WTC11 (cell line): ENCODE measurements at regions not wholly inside any gene's neighbourhood (a gene's known extent, or its start where the extent isn't known, plus 50 kb on each side); places are given as distances from the start of the nearest gene placed in this dataset.

Experiments
- ATAC-seq: fragments of 200-7000 bp; cut with Tn5 transposase; 2 replicates; pipeline ENCODE4 v1.10.0; 2021; ENCODE audit warnings: mild to moderate bottlenecking, moderate library complexity
- CTCF ChIA-PET: fragments of 300-600 bp; sonication (Branson Sonifier 250); formaldehyde crosslinking; loops from one replicate; lab custom pipeline; 2021; ENCODE audit warnings: antibody characterized with exemption; lab: Charles Lee
- POLR2A ChIA-PET: fragments of 350-600 bp; sonication (Branson Sonifier 250); formaldehyde crosslinking; loops from one replicate; lab custom pipeline; 2021; ENCODE audit warnings: antibody characterized with exemption; lab: Charles Lee
- DNase-seq: peaks from one replicate; pipeline ENCODE4 v3.0.0; 2021; ENCODE audit warnings: low spot score
- H3K27ac Mint-ChIP-seq: 2 replicates; pipeline ENCODE4 v1.8.0; 2021; ENCODE audit warnings: mixed read lengths
- H3K27me3 Mint-ChIP-seq: 2 replicates; pipeline ENCODE4 v1.8.0; 2021; ENCODE audit warnings: low read depth, mild to moderate bottlenecking, moderate library complexity, mixed read lengths
- H3K36me3 Mint-ChIP-seq: 2 replicates; pipeline ENCODE4 v1.8.0; 2021; ENCODE audit warnings: mixed read lengths
- H3K4me1 Mint-ChIP-seq: 2 replicates; pipeline ENCODE4 v1.8.0; 2022; ENCODE audit warnings: mixed read lengths
- H3K4me3 Mint-ChIP-seq: 2 replicates; pipeline ENCODE4 v1.8.0; 2021; ENCODE audit warnings: mild to moderate bottlenecking, moderate library complexity, mixed read lengths
- H3K9me3 Mint-ChIP-seq: 2 replicates; pipeline ENCODE4 v1.8.0; 2021; ENCODE audit warnings: mixed read lengths
- AFF4 ChIP-seq: sonication (generic); formaldehyde crosslinking; IDR thresholded peaks from 2 replicates; pipeline ENCODE4 v1.8.1; 2023; ENCODE audit warnings: mild to moderate bottlenecking, missing genetic modification reagents, borderline replicate concordance
- ARID4B ChIP-seq: sonication (generic); formaldehyde crosslinking; IDR thresholded peaks from 2 replicates; pipeline ENCODE4 v1.8.0; 2023; ENCODE audit warnings: missing genetic modification reagents, mild to moderate bottlenecking, borderline replicate concordance
- ATF1 ChIP-seq: sonication (generic); formaldehyde crosslinking; IDR thresholded peaks from 2 replicates; pipeline ENCODE4 v1.8.1; 2023; ENCODE audit warnings: mild to moderate bottlenecking, moderate library complexity, missing genetic modification reagents
- CBFB ChIP-seq: sonication (generic); formaldehyde crosslinking; IDR thresholded peaks from 2 replicates; pipeline ENCODE4 v1.8.1; 2022; ENCODE audit warnings: mild to moderate bottlenecking, low read depth, missing genetic modification reagents
- CREM ChIP-seq: sonication (generic); formaldehyde crosslinking; IDR thresholded peaks from 2 replicates; pipeline ENCODE4 v1.8.1; 2022; ENCODE audit warnings: mild to moderate bottlenecking, missing genetic modification reagents, moderate library complexity
- E2F5 ChIP-seq: sonication (generic); formaldehyde crosslinking; IDR thresholded peaks from 2 replicates; pipeline ENCODE4 v1.8.1; 2022; ENCODE audit warnings: mild to moderate bottlenecking, moderate library complexity, missing genetic modification reagents
- GTF2I ChIP-seq: fragments of 250-450 bp; sonication (Bioruptor Pico); conservative IDR thresholded peaks from 2 replicates; pipeline ENCODE4 v1.4.0; 2021; ENCODE audit warnings: mild to moderate bottlenecking
- OVOL2 ChIP-seq: fragments of 250-450 bp; sonication (Bioruptor Pico); IDR thresholded peaks from 2 replicates; pipeline ENCODE4 v1.9.0; 2021; ENCODE audit warnings: mild to moderate bottlenecking, borderline replicate concordance
- PRDM15 ChIP-seq: sonication (generic); formaldehyde crosslinking; IDR thresholded peaks from 2 replicates; pipeline ENCODE4 v1.8.0; 2022; ENCODE audit warnings: missing genetic modification reagents
- RELA ChIP-seq: sonication (generic); formaldehyde crosslinking; IDR thresholded peaks from 2 replicates; pipeline ENCODE4 v1.8.1; 2022; ENCODE audit warnings: missing genetic modification reagents, mild to moderate bottlenecking, borderline replicate concordance
- RORB ChIP-seq: fragments of 250-450 bp; sonication (Bioruptor Pico); IDR thresholded peaks from 2 replicates; pipeline ENCODE4 v1.9.0; 2021; ENCODE audit warnings: mild to moderate bottlenecking
- ZBTB43 ChIP-seq: sonication (generic); formaldehyde crosslinking; IDR thresholded peaks from 2 replicates; pipeline ENCODE4 v1.8.1; 2023; ENCODE audit warnings: mild to moderate bottlenecking, missing genetic modification reagents
- ZNF138 ChIP-seq: sonication (generic); formaldehyde crosslinking; conservative IDR thresholded peaks from 2 replicates; pipeline ENCODE4 v1.8.1; 2022; ENCODE audit warnings: mild to moderate bottlenecking, moderate library complexity, missing genetic modification reagents
- ZNF416 ChIP-seq: fragments of 250-450 bp; sonication (Bioruptor Pico); IDR thresholded peaks from 2 replicates; pipeline ENCODE4 v1.9.0; 2021; ENCODE audit warnings: mild to moderate bottlenecking, inconsistent platforms
- ZNF532 ChIP-seq: fragments of 250-450 bp; sonication (Bioruptor Pico); IDR thresholded peaks from 2 replicates; pipeline ENCODE4 v1.9.0; 2021; ENCODE audit warnings: mild to moderate bottlenecking, borderline replicate concordance

- DNase-seq (no peak), ATAC-seq (peak; percentile 73)
- POLR2A ChIA-PET: interaction anchor here (0.7 kb wide), 1 partner anchor 563 kb away, joined by 7 read pairs; no protein-coding TSS in a partner anchor
- Mint-ChIP-seq H3K4me3 (no peak overlapping the region), H3K9me3 (peaks cover 14% of the 10 kb centered on the region), H3K27ac (peak overlapping the region; percentile 65; the same call in 1 of the 2 replicates), H3K27me3 (no peaks in the 10 kb centered on the region), H3K4me1 (peaks cover 12% of the 10 kb centered on the region), H3K36me3 (peaks cover 12% of the 10 kb centered on the region; the same call in 1 of the 2 replicates)
- no peak for TF ChIP-seq GTF2I (CRISPR knock-in tag)
- no peak for TF ChIP-seq ZNF416 (CRISPR knock-in tag)
- TF ChIP-seq E2F5 (CRISPR knock-in tag): no peak
- TF ChIP-seq PRDM15 (CRISPR knock-in tag): no peak
- TF ChIP-seq RELA: no peak
- TF ChIP-seq ZNF138 (CRISPR knock-in tag): no peak
- no peak for TF ChIP-seq AFF4
- no peak for TF ChIP-seq ATF1
- no peak for TF ChIP-seq CBFB (CRISPR knock-in tag)
- no peak for TF ChIP-seq CREM
- no peak for TF ChIP-seq RORB (CRISPR knock-in tag)
- TF ChIP-seq OVOL2: no peak
- TF ChIP-seq ARID4B (CRISPR knock-in tag): no peak
- TF ChIP-seq ZBTB43 (CRISPR knock-in tag): no peak
- TF ChIP-seq ZNF532 (CRISPR knock-in tag): no peak
- CTCF ChIA-PET: no interaction called here
Measured at GRCh38 chr2:146135245-146135644, 1615.3 kb upstream of the ZEB2 start.
